Stimulated activated naive CD8-positive, alpha-beta T cell treated with anti-CD3 and anti-CD28 coated beads, Interleukin-15, Interleukin-2, amounts not matched to agents 100 U/mL and 50 U/mL, for 24 hours (primary cell): ENCODE measurements at regions not wholly inside any gene's neighbourhood (a gene's known extent, or its start where the extent isn't known, plus 50 kb on each side); places are given as distances from the start of the nearest gene placed in this dataset.
"Not testable (repeated sequence)": the region's sequence is repeated elsewhere in the genome, so short reads cannot be mapped to it uniquely, and the experiment has no call there.

ENCODE experiments used
- ATAC-seq: fragments of 150-1000 bp; cut with Tn5 transposase; one replicate; pipeline ENCODE4 v1.10.0; 2021
- DNase-seq: peaks from one replicate; pipeline ENCODE4 v3.0.0; 2021

GRCh38 chr2:106339609-106340008, 128.6 kb downstream of the RGPD3 start:
- DNase-seq (no peak), ATAC-seq (no peak)

GRCh38 chr2:106339132-106339531, 129.1 kb downstream of the RGPD3 start:
- ATAC-seq = no peak
- no peak for DNase-seq

DNA sequence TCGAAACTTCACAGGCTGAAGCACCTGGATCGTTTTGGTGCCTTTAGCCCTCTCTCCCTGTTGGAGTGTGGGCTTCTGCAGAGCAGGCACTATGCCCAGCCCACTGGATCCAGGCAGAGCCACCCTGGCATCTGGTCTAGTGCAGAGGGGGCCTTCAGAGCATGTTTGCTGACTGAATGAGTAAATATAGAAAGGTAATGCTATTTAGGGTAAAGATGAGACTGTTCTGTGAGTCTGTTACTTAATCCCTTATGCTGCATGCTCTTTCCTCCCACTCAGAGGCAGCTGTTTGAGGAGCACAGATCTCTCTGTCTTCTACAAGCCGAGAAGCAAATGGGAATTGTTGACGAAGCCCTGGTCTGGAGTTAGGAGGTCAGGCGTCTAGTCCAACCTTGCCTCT, 130.2 kb downstream of the RGPD3 start:
- ATAC-seq (no peak), DNase-seq (no peak)

- no peak for DNase-seq
- ATAC-seq = no peak
These were observed 131.5 kb downstream of the RGPD3 start for GRCh38 chr2:106336737-106337136.

DNA sequence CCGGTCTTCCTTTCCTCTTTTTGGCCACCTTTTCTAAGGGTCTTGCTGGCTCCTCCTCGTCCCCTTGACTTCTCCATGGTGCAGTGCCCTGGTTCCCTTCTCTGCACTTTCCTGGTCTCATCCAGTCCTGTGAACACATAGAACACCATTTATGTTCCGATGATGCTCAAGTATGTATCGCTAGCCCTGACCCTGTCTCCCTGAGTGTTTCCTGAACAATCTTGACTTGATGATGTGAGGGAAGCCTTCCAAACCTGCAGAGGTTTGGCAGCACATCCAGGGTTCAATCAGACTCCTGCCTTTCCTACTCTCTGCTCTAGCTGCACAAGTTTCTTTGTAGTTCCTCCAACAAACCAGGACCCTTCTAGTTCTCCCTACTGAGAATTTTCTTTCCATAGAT, 132.1 kb downstream of the RGPD3 start:
- DNase-seq = no peak
- ATAC-seq = no peak

GRCh38 chr2:106334802-106335201, 133.4 kb downstream of the RGPD3 start:
- DNase-seq = no peak
- ATAC-seq = no peak

- not testable (repeated sequence) for ATAC-seq, DNase-seq
These were observed 134.8 kb downstream of the RGPD3 start for GRCh38 chr2:106333253-106333873.

DNA sequence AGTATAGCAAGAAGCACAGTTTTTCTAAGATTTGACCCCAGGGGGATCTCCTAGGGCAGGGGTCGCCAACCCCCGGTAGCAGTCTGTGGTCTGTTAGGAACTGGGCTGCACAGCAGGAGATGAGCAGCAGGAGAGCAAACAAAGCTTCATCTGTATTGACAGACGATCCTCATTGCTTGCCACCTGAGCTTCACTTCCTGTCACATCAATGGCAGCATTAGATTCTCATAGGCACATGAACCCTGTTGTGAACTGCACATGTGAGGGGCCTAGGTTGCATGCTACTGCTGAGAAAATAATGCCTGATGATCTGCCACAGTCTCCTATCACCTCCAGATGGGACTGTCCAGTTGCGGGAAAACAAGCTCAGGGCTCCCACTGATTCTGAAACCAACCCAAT, 136.2 kb downstream of the RGPD3 start:
- DNase-seq (no peak), ATAC-seq (no peak)

DNA sequence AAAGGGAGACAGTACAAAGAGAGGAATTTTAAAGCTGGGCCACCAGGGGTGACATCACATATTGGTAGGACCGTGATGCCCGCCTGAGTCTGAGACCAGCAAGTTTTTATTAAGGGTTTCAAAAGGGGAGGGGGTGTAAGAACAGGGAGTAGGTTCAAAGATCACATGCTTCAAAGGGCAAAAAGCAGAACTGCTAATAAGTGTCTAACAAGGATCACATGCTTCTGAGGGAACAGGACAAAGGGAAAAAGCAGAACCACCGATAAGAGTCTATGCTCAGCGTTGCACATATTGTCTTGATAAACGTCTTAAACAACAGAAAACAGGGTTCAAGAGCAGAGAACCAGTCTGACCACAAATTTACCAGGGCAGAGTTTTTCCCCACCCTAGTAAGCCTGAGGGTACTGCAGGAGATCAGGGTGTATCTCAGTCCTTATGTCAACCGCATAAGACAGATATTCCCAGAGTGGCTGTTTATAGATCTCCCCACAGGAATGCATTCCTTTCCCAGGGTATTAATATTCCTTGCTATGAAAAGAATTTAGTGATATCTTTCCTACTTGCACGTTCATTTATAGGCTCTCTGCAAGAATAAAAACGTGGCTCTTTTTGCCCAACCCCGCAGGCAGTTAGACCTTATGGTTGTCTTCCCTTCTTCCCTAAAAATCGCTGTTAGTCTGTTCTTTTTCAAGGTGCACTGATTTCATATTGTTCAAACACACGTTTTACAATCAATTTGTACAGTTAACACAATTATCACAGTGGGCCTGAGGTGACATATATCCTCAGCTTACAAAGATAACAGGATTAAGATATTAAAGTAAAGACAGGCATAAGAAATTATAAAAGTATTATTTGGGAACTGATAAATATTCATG, 136.5 kb upstream of the UXS1 start:
- not testable (repeated sequence) for ATAC-seq, DNase-seq

DNA sequence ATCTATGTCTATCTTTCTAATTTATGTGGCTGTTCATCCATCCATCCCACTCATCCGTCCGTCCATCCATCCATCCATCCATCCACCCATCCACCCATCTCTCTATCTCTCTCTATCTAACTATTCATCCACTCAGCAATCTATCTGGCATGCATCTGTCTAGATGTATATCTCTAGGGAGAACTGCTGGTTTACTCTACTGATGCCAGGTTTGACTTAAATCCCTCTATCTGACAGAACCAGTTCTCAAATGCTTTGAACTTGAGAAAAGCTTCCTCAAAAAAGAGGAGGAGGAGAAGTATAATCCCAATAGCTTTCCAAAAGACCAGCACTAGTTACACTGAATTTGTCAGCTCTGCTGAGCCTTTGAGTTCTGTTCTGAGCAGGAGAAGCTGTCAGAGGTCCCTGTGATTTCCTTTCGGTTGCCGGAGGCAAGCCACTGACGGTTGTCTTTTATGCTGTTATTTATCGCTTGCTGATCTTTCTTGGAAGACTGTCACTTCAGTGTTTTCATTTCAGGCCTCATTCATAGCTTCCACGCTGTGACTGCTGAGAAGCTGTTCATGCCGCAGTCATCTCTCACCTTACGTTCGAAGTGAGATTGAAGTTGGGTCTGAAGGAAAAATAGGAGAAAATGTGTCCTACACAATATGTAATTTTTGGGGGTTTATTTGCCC, 129.4 kb upstream of the UXS1 start:
- ATAC-seq = no peak
- DNase-seq = no peak

DNA sequence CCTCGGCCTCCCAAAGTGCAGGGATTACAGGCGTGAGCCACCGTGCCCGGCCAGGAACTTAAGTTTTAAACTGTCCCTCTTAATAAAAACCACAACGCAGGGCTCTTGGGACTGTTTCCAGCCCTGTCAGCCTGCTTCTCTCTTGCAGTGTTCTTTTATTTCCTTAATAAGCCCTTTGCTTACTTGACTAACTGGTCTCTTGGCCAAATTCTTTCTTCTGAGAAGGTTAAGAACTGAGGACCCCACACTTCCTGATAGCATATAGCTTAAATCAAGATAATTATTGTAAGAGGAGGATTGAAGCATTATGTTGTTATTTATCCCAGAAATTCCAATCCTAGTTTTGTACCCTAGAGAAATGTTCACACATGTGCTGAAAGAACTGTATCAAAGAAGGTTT, 128.2 kb upstream of the UXS1 start:
- DNase-seq (no peak), ATAC-seq (no peak)

DNA sequence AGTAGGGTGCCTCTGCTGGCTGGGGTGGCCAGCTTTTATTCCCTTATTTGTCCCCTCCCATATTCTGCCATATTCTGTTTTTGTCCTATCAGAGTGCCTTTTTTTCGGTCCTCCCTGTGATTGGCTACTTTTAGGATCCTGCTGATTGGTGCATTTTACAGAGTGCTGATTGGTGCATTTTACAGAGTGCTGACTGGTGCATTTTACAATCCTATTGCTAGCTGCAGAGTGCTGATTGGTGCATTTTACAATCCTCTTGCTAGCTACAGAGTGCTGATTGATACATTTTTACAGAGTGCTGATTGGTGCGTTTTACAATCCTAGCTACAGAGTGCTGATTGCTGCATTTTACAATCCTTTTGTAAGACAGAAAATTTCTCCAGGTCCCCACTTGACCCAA, 126.3 kb upstream of the UXS1 start:
- DNase-seq, ATAC-seq: not testable (repeated sequence)

GRCh38 chr2:106316915-106317314, 122.8 kb upstream of the UXS1 start:
- ATAC-seq = no peak
- DNase-seq = no peak

GRCh38 chr2:106314444-106314843, 120.3 kb upstream of the UXS1 start:
- DNase-seq (no peak), ATAC-seq (no peak)

GRCh38 chr2:106311041-106311370, 116.9 kb upstream of the UXS1 start:
- DNase-seq (no peak), ATAC-seq (no peak)

DNA sequence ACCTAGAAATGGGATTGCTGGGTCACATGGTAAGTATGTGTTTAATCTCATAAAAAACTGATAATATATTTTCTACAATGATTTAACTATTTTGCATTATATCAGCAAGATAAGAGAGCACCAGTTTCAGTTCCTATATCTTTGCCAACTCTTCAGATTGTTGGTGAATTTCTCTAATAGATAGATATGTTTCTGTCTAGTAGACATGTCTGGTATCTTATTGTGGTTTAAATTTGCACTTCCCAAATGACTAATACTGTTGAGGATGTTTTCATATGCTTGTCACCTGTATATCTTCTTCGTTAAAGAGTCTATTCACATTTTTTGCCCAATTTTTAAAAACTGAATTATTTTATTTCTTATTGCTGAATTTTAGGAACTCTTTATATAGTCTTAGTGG, 113.8 kb upstream of the UXS1 start:
- DNase-seq = no peak
- ATAC-seq = no peak

- ATAC-seq (no peak), DNase-seq (no peak)
These were observed 112.3 kb upstream of the UXS1 start for GRCh38 chr2:106306387-106306786.

- no peak for ATAC-seq
These were observed 110.6 kb upstream of the UXS1 start for GRCh38 chr2:106304612-106305184.

GRCh38 chr2:106299696-106300095, 105.6 kb upstream of the UXS1 start:
- DNase-seq (no peak), ATAC-seq (no peak)

More at GRCh38 chr2:106304612-106305184, 110.6 kb upstream of the UXS1 start:
- no peak for DNase-seq

GRCh38 chr2:106296182-106296815, 102.2 kb upstream of the UXS1 start:
- ATAC-seq (no peak), DNase-seq (no peak)

- DNase-seq = no peak
These were observed 100.1 kb upstream of the UXS1 start for GRCh38 chr2:106294182-106294581.

GRCh38 chr2:106293271-106293783, 99.2 kb upstream of the UXS1 start:
- DNase-seq = no peak
- ATAC-seq = no peak

More at GRCh38 chr2:106294182-106294581, 100.1 kb upstream of the UXS1 start:
- ATAC-seq = no peak
